RPMI8226 (cell line): ENCODE measurements at regions not wholly inside any gene's neighbourhood (a gene's known extent, or its start where the extent isn't known, plus 50 kb on each side); places are given as distances from the start of the nearest gene placed in this dataset.
"Not testable (repeated sequence)": the region's sequence is repeated elsewhere in the genome, so short reads cannot be mapped to it uniquely, and the experiment has no call there.

Experiments
- DNase-seq: peaks from one replicate; pipeline ENCODE4 v3.0.0-alpha.2; 2015

- DNase-seq: no peak
These were observed 122.9 kb upstream of the MYO3A start for GRCh38 chr10:25811052-25811685.

GRCh38 chr10:25813511-25813910 lies 120.5 kb upstream of the MYO3A start:
- no peak for DNase-seq

DNA sequence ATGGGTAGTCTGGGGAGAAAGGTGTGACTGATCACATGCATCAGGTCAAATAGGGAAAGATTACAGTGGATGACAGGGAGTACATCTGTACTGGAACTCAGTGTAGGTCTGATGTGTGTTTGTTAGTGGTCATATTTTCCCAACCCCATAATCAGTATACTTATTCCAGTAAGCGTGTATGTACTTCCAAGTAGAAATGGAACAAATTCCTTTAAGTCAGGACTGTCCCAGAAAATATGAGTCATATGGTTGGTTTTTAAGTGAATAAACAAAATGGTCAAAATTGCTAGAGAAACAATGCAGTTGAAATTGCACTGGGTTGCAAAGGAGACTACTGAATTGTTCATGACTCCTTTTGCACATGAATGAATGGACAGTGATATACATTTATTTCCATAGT lies 118.8 kb upstream of the MYO3A start:
- no peak for DNase-seq

GRCh38 chr10:25815999-25816768 lies 117.8 kb upstream of the MYO3A start:
- peak; percentile 29 for DNase-seq

DNA sequence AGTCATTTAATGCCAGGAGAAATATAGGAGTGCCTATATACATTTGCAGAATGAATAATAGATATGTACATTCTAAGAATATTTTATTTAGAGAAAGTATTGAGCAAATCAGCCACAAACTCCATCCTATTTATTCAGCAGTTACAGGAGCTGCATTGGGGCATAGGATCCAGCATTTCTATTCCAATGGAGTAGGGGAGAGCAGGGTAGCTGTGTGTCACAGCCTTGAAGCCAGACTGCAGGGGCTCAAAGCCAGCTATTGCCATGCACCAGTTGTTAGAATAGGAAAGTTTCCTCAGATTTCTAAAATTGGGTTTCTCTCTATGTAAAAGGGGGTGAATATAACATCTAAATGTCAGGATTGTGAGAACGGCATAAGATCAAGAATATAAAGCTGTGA lies 116.8 kb upstream of the MYO3A start:
- DNase-seq: no peak

DNA sequence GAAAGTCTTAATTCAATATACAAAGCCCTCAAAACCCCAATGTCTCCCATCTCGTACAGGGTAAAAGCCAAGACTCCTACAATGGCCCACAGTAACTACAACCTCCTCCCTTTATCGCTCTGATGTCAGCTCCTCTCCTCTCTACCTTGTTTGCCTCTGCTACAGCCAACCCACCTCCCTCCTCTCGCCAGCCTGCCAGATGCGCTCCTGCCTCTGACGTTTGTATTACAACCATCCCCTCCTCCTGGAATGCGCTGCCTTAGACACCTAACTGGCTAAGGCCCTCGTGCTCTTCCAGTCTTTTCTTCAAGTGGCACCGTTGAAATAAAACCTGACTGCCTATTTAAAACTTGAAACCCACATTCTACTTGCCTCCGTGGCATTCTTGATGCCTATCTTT lies 115.3 kb upstream of the MYO3A start:
- DNase-seq: no peak

DNA sequence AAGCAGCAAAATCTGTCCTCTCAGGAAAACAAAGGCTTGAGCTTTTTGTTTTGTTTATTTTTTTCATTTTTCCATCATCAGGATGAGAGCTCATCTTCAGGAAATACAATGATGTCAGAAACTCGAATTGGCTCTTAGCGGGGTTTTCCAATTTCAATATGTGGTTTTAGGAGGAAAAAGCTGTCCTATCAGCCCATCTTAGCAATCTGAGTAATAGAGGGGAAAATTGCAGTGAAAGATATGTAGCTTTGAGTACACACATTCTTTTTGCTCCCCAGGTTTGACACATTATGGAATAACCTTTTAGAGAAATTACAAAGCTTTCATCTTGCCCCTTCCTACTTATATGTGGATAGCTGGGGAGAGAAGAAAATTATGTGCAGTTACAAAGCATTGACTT lies 113.6 kb upstream of the MYO3A start:
- DNase-seq: no peak

DNA sequence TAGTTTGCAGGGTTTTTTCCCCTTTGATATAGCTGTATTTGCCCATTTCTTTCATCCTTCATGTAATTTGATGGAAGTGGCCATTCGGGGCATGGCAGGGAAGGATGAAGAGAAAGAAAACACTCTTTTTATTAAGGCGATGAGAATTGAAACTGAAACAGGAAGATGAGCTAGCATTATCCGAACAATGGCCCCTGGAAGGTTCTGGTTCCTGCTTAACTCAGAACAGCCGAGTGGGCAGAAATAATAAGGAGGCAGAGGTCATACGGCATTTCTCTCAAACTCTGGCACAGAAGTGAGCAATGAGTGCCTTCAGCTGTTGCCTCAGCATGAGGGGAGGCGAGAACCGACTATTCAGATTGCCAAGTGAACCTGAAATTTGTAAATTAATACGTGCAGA lies 113.2 kb upstream of the MYO3A start:
- DNase-seq: peak; percentile 56

DNA sequence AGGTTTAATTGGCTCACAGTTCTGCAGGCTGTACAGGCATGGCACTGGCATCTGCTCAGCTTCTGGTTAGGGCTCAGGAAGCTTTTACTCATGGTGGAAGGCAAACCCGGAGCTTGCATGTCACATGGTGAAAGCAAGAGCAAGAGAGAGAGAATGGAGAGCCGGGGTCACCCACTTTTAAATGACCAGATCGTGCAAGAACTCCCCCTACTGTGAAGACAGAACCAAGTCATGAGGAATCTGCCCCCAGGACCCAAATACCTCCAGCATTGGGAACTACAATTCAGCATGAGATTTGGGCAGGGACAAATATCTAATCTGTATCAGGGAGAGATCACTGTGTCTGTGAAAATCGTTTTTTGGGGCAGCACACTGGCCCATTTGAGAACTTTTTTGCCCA lies 110.0 kb upstream of the MYO3A start:
- no peak for DNase-seq

- no peak for DNase-seq
These were observed 105.6 kb upstream of the MYO3A start for GRCh38 chr10:25828475-25828874.

GRCh38 chr10:25831080-25831479 lies 102.9 kb upstream of the MYO3A start:
- no peak for DNase-seq

DNA sequence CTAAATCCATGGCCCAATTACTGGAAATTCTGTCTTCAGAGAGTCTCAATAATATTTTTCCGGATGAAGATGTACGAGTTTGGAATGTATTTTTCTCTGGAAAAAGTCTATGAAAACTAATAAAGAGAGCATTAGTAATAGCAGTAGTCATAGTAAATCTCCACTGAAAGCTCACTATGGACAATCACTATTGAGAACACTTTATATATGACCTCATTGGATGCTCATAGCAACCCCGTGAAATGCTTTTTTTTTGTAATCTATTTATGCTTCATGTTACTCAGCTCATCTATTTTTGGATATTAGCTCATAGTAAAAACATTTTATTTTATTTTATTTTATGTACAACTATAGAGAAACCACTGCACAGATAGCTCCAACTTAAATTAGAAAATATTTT lies 94.3 kb upstream of the MYO3A start:
- DNase-seq: no peak

- not testable (repeated sequence) for DNase-seq
These were observed 93.2 kb upstream of the MYO3A start for GRCh38 chr10:25840875-25841274.

GRCh38 chr10:25842146-25842545 lies 91.9 kb upstream of the MYO3A start:
- no peak for DNase-seq

GRCh38 chr10:25843551-25844170 lies 90.4 kb upstream of the MYO3A start:
- DNase-seq: no peak

DNA sequence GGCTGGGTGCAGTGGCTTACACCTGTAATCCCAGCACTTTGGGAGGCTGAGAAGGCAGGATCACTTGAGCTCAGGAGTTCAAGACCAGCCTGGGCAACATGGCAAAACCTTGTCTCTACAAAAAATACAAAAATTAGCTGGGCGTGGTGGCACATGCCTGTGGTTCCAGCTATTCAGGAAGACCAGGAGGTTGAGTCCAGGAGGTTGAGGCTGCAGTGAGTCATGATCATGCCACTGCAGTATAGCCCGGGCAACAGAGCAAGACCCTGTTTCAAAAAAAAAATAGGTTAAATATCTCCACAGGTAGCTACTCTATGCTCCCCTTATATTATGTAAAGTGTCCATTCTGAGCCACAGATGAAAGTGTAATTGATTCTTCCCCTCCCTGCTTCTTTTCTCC lies 89.3 kb upstream of the MYO3A start:
- DNase-seq: not testable (repeated sequence)

DNA sequence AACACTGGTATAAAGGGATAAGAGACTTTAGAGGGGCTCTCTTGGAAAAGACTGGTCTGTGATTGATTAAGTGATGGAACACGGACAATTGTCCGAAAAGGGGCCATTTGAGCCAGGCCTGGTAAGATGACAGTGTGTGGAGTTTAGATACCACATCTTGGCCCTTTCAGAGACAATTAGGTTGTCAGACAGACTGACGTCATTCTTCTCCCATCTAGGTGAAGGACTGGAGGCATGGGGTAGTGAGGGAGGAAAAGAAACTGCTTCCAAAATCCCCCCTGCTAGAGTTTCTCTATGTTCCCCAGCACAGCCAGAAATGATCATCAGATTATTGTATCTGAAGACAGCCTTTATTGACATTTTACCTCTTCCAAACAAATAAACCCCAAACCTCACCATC lies 84.8 kb upstream of the MYO3A start:
- no peak for DNase-seq

DNA sequence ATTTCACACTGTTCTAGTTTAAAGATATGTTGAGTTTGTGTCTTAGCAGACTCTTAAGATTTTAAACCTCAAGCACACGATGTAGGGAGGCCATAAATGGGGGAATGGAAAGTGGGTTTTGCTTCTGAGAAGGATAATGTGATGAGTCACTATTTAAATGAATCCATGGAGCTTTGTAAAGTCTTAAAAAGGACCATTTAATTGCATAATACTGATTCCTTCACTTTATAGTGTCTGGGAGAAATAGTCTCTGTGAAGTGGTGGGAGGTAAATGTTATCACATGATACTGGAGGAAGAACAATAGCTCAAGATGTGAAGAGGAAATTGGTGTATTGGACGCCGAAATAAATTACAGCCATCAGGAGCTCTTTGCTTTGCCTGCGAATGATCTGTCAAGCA lies 84.0 kb upstream of the MYO3A start:
- no peak for DNase-seq

GRCh38 chr10:25851548-25851947 lies 82.5 kb upstream of the MYO3A start:
- no peak for DNase-seq

DNA sequence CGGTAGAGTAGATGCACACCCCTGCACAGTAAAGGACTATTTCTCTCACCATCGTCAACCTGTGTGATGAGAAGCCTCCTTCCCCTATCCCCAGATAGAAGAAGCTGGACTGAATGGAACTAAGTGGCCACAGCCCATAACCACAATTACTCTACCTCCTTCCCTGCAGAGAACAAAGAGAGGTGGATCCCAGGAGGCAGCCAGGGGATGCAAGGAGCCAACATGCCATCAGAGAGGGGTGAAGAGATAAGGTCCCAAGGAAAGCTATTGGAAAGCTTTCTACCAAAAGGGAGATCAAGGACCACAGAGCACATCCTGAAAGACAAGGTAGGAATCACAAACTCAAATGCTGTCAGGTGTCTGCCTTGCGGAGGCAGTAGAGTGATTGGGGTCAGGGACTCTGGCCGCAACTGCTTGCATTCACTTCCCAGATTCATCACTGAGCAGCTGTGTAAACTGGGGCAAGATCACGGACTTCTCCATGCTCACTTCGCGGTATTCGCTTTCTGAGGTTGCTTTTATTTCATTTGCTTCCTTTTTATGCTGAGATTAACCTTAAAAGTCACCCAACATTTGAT lies 81.6 kb upstream of the MYO3A start:
- no peak for DNase-seq

GRCh38 chr10:25858076-25858475 lies 76.0 kb upstream of the MYO3A start:
- no peak for DNase-seq

DNA sequence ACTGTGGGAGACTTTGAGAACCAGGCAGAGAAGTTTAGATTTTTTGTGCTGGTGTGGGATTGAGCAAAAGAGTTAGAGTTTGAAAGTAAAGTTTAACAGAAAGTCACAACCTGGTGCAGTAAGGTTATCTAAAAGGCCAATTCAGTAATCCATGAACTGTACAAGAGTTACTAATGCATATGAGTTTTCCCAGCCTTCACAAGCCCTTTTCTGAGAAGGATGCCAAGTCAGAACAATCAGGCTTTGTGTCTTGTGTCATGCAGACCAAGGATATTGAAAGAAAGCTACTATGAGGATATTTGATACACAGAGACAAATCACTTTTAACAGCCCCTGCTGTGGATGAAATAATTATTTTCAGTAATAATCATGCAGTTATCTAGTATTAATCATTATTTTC lies 68.8 kb upstream of the MYO3A start:
- DNase-seq: no peak

DNA sequence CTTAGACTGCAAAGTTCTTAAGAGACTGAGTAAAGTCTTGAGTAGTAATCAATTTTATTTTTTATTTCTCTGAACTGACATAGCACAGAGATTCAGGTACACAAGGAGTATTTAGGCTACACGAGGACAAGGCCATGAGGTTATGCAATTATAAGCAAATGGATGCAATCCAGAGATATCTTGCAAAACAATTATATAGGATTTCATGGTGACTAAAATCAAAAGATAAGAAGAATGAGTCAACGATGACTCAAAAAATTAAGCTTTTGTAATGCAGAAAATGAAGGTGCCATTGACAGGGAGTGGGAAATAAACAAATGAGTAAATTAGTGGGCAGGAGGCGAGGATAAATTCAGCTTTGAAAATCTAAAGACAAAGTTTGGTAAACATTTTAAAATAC lies 66.7 kb upstream of the MYO3A start:
- DNase-seq: no peak

DNA sequence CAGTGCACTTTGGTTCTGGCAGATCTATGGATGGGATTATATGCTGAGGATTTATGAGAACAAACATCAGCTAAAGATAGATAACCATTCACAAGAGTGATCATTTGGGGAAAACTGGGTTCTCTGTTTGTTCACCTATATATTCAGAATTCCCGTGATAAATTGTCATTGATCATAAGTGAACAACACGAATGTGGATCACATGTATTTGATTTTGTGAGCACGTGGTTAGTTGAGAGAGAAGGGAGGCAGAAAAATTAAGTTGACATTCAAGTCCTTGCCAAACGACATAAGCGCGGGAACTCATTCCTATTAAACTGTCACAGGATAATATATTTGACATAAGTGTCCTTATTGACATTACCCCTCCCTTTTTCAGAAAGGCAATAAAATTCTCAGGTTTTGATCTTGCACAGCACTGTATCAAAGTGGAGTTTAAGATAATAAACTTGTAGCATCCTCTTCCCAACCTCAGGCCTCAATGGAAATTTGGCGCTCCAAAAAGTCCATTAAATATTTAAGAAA lies 64.9 kb upstream of the MYO3A start:
- DNase-seq: no peak
